ENCODE measurements at regions not wholly inside any gene's neighbourhood (a gene's known extent, or its start where the extent isn't known, plus 50 kb on each side); places are given as distances from the start of the nearest gene placed in this dataset.

DNA sequence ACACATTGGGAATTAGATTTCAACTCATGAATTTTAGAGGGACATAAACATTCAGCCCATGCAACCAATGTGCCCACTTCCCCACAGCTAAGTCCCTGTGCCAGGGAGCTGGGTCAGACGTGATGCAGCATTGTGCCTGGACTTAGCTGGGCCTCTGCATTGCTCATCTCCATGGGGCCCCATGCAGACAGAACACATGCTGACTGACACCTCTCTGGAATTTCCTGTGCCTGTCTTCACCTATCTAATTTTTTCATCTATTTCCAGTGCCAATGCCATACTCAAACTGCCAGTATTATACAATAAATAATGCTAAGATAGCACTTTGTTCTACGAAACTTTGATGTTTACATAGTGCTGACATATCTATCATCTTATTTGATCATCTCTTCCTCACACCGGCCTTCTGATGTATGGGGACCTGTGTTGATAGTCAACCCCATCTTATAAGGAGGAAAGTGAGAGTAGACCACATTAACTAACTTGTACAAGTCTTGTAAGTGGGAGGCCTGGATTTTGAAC lies 92.2 kb downstream of the CDC42EP3 start:
- H3K79me2 ChIP-seq (ENCODE audit: control insufficient read depth in 1 of 2, insufficient read depth in 2 of 2, low read length in 2 of 2): no peaks in the 10 kb centered on the region
- H3K18ac ChIP-seq (ENCODE audit: extremely low read depth, low read length): no peak overlapping the region
- no peak overlapping the region for H2AK5ac ChIP-seq (ENCODE audit: low read depth, low read length)
- no peak overlapping the region for H3K4me2 ChIP-seq (ENCODE audit: insufficient read depth in 1 of 2, low read depth in 2 of 2, low read length in 2 of 2)
- H4K20me1 ChIP-seq (replicated peaks in 1 of 2; ENCODE audit: control insufficient read depth in 1 of 2, insufficient read depth in 2 of 2, low read length in 2 of 2): no peaks in the 10 kb centered on the region
- CTCF ChIA-PET (ENCODE audit: partially characterized antibody): interaction anchor here (1.1 kb wide), 1 partner anchor 13 kb away, joined by 3 read pairs; no protein-coding TSS in a partner anchor
- no peak overlapping the region for H4K8ac ChIP-seq (ENCODE audit: extremely low read depth, insufficient read depth, low read length)
- no peak overlapping the region for H2BK5ac ChIP-seq (ENCODE audit: low read depth, low read length)
- H3K4me1 ChIP-seq (replicated peaks in 1 of 4; ENCODE audit: control insufficient read depth in 3 of 4, insufficient read depth in 4 of 4, low read length in 3 of 4): no peaks in the 10 kb centered on the region
- no peak overlapping the region for H2BK12ac ChIP-seq (ENCODE audit: low read depth, low read length)
- no peak overlapping the region for H2AFZ ChIP-seq (ENCODE audit: low read length)
- no peak overlapping the region for H3K23ac ChIP-seq (ENCODE audit: insufficient read length)
- H3K27me3 ChIP-seq (replicated peaks in 1 of 4; ENCODE audit: control insufficient read depth in 3 of 4, extremely low read depth in 1 of 4, insufficient read depth in 3 of 4, low read length in 3 of 4): no peaks in the 10 kb centered on the region
- FAIRE-seq (no peak), DNase-seq (ENCODE audit: low read depth in 1 of 2, low spot score in 2 of 2) (no peak)
- H4K5ac ChIP-seq (ENCODE audit: insufficient read length, low read depth, low read length): no peak overlapping the region
- H2BK15ac ChIP-seq (ENCODE audit: low read length): no peak overlapping the region
- no peak overlapping the region for H4K91ac ChIP-seq (replicated peaks; ENCODE audit: insufficient read length, low read length)
- H3K4me3 ChIP-seq (ENCODE audit: extremely low read depth in 1 of 4, insufficient read depth in 2 of 4, low read depth in 3 of 4, low read length in 4 of 4): no peak overlapping the region
- H3K9ac ChIP-seq (replicated peaks in 1 of 4; ENCODE audit: extremely low read depth in 1 of 4, low read depth in 3 of 4, low read length in 3 of 4): no peak overlapping the region; a peak in 1 of 7 replicates
- POLR2A ChIA-PET (ENCODE audit: partially characterized antibody): no interaction called here
- no peaks in the 10 kb centered on the region for H3K36me3 ChIP-seq (ENCODE audit: control insufficient read depth in 2 of 4, insufficient read depth in 4 of 4, low read length in 3 of 4)
- H3K27ac ChIP-seq (ENCODE audit: low read depth, low read length): no peak overlapping the region
- H2BK20ac ChIP-seq (ENCODE audit: low read length): no peak overlapping the region
- no peak overlapping the region for H3K14ac ChIP-seq (ENCODE audit: insufficient read length)
- WGBS, 2 experiments (ENCODE audit: extremely low coverage in 1 of 2, insufficient coverage in 1 of 2, insufficient read length in 1 of 2, insufficient replicate concordance in 2 of 2, low coverage in 1 of 2, low lambda C conversion rate in 2 of 2, missing lambda C conversion rate in 1 of 2): 94% methylated on average over 3 of the region's 3 CpGs; no CpG with 5 or more reads in 1 of the 2 experiments
- no peak overlapping the region for H3K4ac ChIP-seq (replicated peaks; ENCODE audit: insufficient read length, low read depth, low read length)
- no peaks in the 10 kb centered on the region for H3K79me1 ChIP-seq (ENCODE audit: low read depth, low read length)
- no peak overlapping the region for H3K56ac ChIP-seq (replicated peaks; ENCODE audit: insufficient read length, low read depth, low read length)
- H3K9me3 ChIP-seq (ENCODE audit: insufficient read depth in 2 of 2, low read depth in 1 of 2, low read length in 1 of 2): 0 out of 4 replicates have a peak, but pooled peaks cover 0 to 4% of the 10 kb centered on the region in 2 experiments
- no peak overlapping the region for H2BK120ac ChIP-seq (replicated peaks; ENCODE audit: low read depth, low read length)
- H3K23me2 ChIP-seq (ENCODE audit: low read depth, low read length): no peaks in the 10 kb centered on the region
- TF ChIP-seq TBP (IDR thresholded peaks at IDR 0.05; ENCODE audit: low read depth, low read length) (no peak), JUND (IDR thresholded peaks at IDR 0.05; ENCODE audit: low read length) (no peak), ASH2L (IDR thresholded peaks at IDR 0.05; ENCODE audit: low read length) (no peak), SP4 (IDR thresholded peaks at IDR 0.05; ENCODE audit: low read length) (no peak)

Measured in H1 (cell line).